ENCODE measurements at regions not wholly inside any gene's neighbourhood (a gene's known extent, or its start where the extent isn't known, plus 50 kb on each side); places are given as distances from the start of the nearest gene placed in this dataset.

DNA sequence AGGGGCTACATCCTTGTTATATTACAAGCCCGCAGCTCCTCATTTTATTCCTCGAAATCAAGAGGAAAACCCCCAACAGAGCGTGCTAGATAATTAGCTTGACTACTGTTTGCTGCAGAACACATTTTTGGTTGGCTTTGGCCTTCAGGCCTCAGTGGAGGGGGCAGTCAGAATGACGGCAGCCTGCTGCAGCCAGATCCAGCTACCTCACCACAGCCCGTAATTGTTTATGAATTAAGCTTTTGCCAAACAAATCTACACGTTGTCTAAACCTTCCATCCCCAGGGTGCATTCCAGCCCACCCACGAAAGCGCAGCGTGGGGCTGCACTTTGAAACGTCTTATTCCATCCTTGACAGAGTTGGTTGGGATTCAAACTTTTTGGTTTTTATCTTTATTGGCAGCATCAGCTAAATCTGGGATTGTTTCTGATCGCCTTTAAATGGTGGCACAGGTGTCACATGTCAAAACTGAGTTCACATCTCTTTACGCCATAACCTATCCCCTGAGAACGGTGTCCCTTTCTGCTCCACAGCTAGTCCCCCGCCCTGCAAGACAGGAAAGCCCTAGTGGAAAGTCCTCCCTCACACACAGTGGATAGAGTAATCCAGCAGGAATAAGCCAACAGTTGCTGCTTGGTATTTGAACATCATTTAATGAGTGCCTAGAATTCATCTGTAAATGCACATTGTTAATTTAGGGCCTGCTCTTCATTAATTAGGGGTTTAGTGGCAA lies 195.5 kb downstream of the LMO4 start:
- TF ChIP-seq, protein P1, sequence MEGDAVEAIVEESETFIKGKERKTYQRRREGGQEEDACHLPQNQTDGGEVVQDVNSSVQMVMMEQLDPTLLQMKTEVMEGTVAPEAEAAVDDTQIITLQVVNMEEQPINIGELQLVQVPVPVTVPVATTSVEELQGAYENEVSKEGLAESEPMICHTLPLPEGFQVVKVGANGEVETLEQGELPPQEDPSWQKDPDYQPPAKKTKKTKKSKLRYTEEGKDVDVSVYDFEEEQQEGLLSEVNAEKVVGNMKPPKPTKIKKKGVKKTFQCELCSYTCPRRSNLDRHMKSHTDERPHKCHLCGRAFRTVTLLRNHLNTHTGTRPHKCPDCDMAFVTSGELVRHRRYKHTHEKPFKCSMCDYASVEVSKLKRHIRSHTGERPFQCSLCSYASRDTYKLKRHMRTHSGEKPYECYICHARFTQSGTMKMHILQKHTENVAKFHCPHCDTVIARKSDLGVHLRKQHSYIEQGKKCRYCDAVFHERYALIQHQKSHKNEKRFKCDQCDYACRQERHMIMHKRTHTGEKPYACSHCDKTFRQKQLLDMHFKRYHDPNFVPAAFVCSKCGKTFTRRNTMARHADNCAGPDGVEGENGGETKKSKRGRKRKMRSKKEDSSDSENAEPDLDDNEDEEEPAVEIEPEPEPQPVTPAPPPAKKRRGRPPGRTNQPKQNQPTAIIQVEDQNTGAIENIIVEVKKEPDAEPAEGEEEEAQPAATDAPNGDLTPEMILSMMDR (IDR thresholded peaks at IDR 0.05) = no peak
- TF ChIP-seq POLR2AphosphoS5 (IDR thresholded peaks at IDR 0.05; ENCODE audit: insufficient read depth in 1 of 2, low read depth in 1 of 2) (no peak), POLR2A (IDR thresholded peaks at IDR 0.05) (no peak)
